AG10803 (cell line): ENCODE measurements at regions not wholly inside any gene's neighbourhood (a gene's known extent, or its start where the extent isn't known, plus 50 kb on each side); places are given as distances from the start of the nearest gene placed in this dataset.

ENCODE experiments used
- DNase-seq: peaks from one replicate; pipeline ENCODE4 v3.0.0; 2010; ENCODE audit warnings: low read depth
- H3K4me3 ChIP-seq: 2 replicates; pipeline ENCODE4 v1.5.1; 2011; ENCODE audit warnings: mild to moderate bottlenecking, low read length, control low read depth
- TF ChIP-seq, protein P1 (sequence below): conservative IDR thresholded peaks from 2 replicates; pipeline ENCODE4 v1.5.1; 2011; ENCODE audit warnings: mild to moderate bottlenecking, low read length, control low read depth, inconsistent platforms

DNA sequence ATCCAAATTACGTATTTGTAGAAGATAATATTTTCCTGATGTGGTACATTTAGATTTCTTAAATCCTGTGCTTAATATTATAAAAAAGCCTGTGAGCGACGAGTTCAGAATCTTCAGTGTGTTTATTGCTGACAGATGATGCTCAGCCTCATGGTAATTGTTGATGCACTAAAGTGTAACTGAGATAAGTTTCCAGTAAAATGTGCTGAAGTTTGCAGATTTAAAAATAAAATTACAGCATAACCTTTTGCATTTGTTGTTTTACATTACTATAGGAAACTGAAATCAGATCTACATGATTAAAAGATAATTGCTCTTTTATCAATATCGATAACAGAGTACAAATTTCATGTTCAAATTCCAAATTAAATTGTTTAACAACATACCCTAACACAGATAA is 307.6 kb downstream of the FIGN start:
- H3K4me3 ChIP-seq = no peak overlapping the region
- DNase-seq = no peak
- TF ChIP-seq, protein P1, sequence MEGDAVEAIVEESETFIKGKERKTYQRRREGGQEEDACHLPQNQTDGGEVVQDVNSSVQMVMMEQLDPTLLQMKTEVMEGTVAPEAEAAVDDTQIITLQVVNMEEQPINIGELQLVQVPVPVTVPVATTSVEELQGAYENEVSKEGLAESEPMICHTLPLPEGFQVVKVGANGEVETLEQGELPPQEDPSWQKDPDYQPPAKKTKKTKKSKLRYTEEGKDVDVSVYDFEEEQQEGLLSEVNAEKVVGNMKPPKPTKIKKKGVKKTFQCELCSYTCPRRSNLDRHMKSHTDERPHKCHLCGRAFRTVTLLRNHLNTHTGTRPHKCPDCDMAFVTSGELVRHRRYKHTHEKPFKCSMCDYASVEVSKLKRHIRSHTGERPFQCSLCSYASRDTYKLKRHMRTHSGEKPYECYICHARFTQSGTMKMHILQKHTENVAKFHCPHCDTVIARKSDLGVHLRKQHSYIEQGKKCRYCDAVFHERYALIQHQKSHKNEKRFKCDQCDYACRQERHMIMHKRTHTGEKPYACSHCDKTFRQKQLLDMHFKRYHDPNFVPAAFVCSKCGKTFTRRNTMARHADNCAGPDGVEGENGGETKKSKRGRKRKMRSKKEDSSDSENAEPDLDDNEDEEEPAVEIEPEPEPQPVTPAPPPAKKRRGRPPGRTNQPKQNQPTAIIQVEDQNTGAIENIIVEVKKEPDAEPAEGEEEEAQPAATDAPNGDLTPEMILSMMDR = no peak

DNA sequence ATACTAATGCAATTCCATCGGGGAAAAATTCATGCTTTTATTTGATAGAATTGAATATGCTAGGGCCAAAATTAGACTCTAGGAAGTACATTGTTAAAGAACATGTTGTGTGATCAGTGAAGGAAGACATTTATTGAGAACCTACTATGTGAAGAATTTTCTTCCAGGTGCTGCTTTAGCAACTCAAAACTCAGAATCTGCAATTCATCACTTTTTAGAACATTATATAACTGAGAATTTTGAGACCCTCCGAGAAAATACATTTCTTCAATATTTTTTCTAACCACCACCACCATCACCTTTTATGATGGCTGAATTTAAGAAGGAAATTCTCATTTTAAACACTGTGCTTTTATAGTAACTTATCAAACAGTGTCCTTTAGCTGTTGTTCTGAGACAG is 315.2 kb downstream of the FIGN start:
- H3K4me3 ChIP-seq = no peak overlapping the region
- no peak for DNase-seq
- TF ChIP-seq, protein P1 = no peak

- no peak for DNase-seq
- H3K4me3 ChIP-seq = no peak overlapping the region
- TF ChIP-seq, protein P1 = no peak
Measured at GRCh38 chr2:163419000-163419830, 316.6 kb downstream of the FIGN start.

DNA sequence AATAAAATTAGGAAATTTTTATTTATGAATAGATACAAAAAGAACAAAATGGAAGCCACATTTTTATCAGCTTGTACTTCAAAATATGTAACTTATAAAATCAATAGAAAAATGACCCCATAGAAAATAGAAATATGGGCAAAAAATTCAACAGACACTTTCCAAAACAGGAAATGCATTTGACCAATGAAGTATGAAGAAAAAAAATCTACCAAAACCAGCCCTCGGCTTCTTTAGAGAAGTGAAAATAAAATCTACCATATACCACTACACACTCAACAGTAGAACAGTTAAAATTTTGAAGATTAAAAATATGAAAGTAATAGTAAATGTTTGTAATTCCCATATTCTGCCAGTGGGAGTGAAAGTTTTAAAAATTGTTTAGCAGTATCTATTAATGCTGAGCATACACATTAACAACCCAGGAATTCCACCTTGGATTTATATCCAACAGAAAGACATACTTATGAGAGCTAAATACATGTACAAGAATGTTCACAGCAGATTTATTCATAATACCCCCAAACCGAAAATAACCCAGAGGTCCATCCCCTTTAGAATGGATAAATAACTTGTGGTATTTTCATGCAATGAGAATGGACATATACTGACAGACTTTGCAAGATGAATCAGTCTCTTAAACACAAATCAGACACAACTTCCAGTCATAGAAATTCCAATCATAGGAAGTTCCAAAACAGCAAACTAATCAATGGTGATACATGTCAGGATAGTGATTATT is 318.0 kb downstream of the FIGN start:
- TF ChIP-seq, protein P1 = no peak
- DNase-seq = no peak

GRCh38 chr2:163414121-163414520 is 321.7 kb downstream of the FIGN start:
- no peak overlapping the region for H3K4me3 ChIP-seq
- DNase-seq = no peak
- TF ChIP-seq, protein P1 = no peak

More for the DNA sequence above, 318.0 kb downstream of the FIGN start:
- H3K4me3 ChIP-seq = no peak overlapping the region

- no peak overlapping the region for H3K4me3 ChIP-seq
- DNase-seq = no peak
- TF ChIP-seq, protein P1 = no peak
Measured at GRCh38 chr2:163407296-163407695, 328.5 kb downstream of the FIGN start.

- no peak overlapping the region for H3K4me3 ChIP-seq
- DNase-seq = no peak
- TF ChIP-seq, protein P1 = no peak
Measured at GRCh38 chr2:163405298-163405697, 330.5 kb downstream of the FIGN start.
